HepG2 (cell line): ENCODE measurements at regions not wholly inside any gene's neighbourhood (a gene's known extent, or its start where the extent isn't known, plus 50 kb on each side); places are given as distances from the start of the nearest gene placed in this dataset.

ENCODE experiments used
- ATAC-seq: fragments of 200-7000 bp; cut with Tn5 transposase; 3 replicates; pipeline ENCODE4 v1.9.1; 2020; ENCODE audit warnings: mild to moderate bottlenecking, moderate library complexity
- BruUV-seq: library from RNA; stranded (reverse); fragments of 400-500 nt; replicated peaks from 2 replicates; lab custom pipeline; 2021; lab: Mats Ljungman, UMichigan
- CTCF ChIA-PET: fragments of 300-600 bp; formaldehyde crosslinking; extraction: SDS; loops from one replicate; lab custom pipeline; 2021; ENCODE audit warnings: low total read pairs, inconsistent platforms, low intra/inter-chr PET ratio; lab: Yijun Ruan, JAX
- POLR2A ChIA-PET: fragments of 350-600 bp; sonication (Branson Sonifier 250); formaldehyde crosslinking; loops from one replicate; lab custom pipeline; 2020; ENCODE audit warnings: antibody characterized with exemption, inconsistent platforms; lab: Yijun Ruan, JAX
- DNase-seq: peaks from one replicate; pipeline ENCODE4 v3.0.0-alpha.2; 2015; ENCODE audit warnings: low spot score
- FAIRE-seq: peaks from 3 replicates; lab custom pipeline; 2011; peaks lifted over from hg19 to GRCh38; lab: Jason Lieb, UNC
- H2AFZ ChIP-seq: one replicate; pipeline ENCODE4 v1.6.1; 2011; ENCODE audit warnings: low read length, inconsistent platforms
- H3K27ac ChIP-seq: fragments of 300-600 bp; 3 replicates; pipeline ENCODE4 v1.8.0; 2011; ENCODE audit warnings: mixed run types, mild to moderate bottlenecking, mixed read lengths, low read length, inconsistent platforms; ENCODE audit not compliant: insufficient read depth; ENCODE audit errors: extremely low read length
- H3K27me3 ChIP-seq, 2 experiments: fragments of 200-600 bp in 1 of 2; 2 replicates in 1 of 2; 3 replicates in 1 of 2; pipeline versions ENCODE4 v1.6.0 to v1.8.0; 2011; ENCODE audit warnings: low read length in 2 of 2, mild to moderate bottlenecking in 2 of 2, moderate library complexity in 2 of 2, inconsistent platforms in 1 of 2; ENCODE audit not compliant: insufficient read depth in 2 of 2, control insufficient read depth in 1 of 2
- H3K36me3 ChIP-seq, 2 experiments: fragments of 200-600 bp in 1 of 2; replicated peaks in 1 of 2; 2 replicates in 1 of 2; 3 replicates in 1 of 2; pipeline versions ENCODE4 v1.5.1 to v1.8.0; 2011; ENCODE audit warnings: low read length in 2 of 2, inconsistent platforms in 1 of 2; ENCODE audit not compliant: insufficient read depth in 2 of 2, control insufficient read depth in 1 of 2
- H3K4me1 ChIP-seq: 2 replicates; pipeline ENCODE4 v1.5.1; 2012; ENCODE audit warnings: low read length, inconsistent platforms; ENCODE audit not compliant: insufficient read depth
- H3K4me2 ChIP-seq: 2 replicates; pipeline ENCODE4 v1.6.0; 2011; ENCODE audit warnings: low read depth, low read length, inconsistent platforms
- H3K4me3 ChIP-seq, 3 experiments: fragments of 200-600 bp in 1 of 3; sonication (generic), shearing (Covaris generic) in 1 of 3; replicated peaks in 1 of 3; 2 replicates each; pipeline ENCODE4 v1.5.1; 2011 to 2016; ENCODE audit warnings: low read length in 3 of 3, inconsistent platforms in 2 of 3, low read depth in 2 of 3, mild to moderate bottlenecking in 2 of 3, control low read depth in 1 of 3, mixed read lengths in 1 of 3; ENCODE audit not compliant: insufficient read depth in 1 of 3
- H3K79me2 ChIP-seq: one replicate; pipeline ENCODE4 v1.6.1; 2011; ENCODE audit warnings: low read length, inconsistent platforms; ENCODE audit not compliant: insufficient read depth
- H3K9ac ChIP-seq: 2 replicates; pipeline ENCODE4 v1.6.0; 2011; ENCODE audit warnings: mild to moderate bottlenecking, low read depth, low read length, inconsistent platforms; ENCODE audit not compliant: insufficient read depth
- H3K9me3 ChIP-seq: 2 replicates; pipeline ENCODE4 v1.5.1; 2012; ENCODE audit warnings: mild to moderate bottlenecking, low read length
- H4K20me1 ChIP-seq: 2 replicates; pipeline ENCODE4 v1.6.0; 2011; ENCODE audit warnings: inconsistent platforms, mild to moderate bottlenecking, low read length, moderate library complexity; ENCODE audit not compliant: insufficient read depth
- BRD4 ChIP-seq: sonication (generic); formaldehyde crosslinking; IDR thresholded peaks from 2 replicates; pipeline ENCODE4 v1.4.0; 2020; ENCODE audit warnings: missing genetic modification reagents
- DBP ChIP-seq: sonication (generic); formaldehyde crosslinking; IDR thresholded peaks from 2 replicates; pipeline ENCODE4 v1.4.0; 2020; ENCODE audit warnings: missing genetic modification reagents; ENCODE audit errors: not compliant biosample characterization
- FLYWCH1 ChIP-seq: sonication (generic); formaldehyde crosslinking; IDR thresholded peaks from 2 replicates; pipeline ENCODE4 v1.8.1; 2023; ENCODE audit warnings: mild to moderate bottlenecking, missing genetic modification reagents
- HHEX ChIP-seq: IDR thresholded peaks from 2 replicates; pipeline ENCODE4 v1.6.1; 2016; ENCODE audit warnings: control low read depth
- IRF9 ChIP-seq: sonication (generic); formaldehyde crosslinking; IDR thresholded peaks from 2 replicates; pipeline ENCODE4 v1.8.0; 2022; ENCODE audit warnings: missing genetic modification reagents, mild to moderate bottlenecking, borderline replicate concordance
- MNT ChIP-seq: fragments of 450-650 bp; IDR thresholded peaks from 2 replicates; pipeline ENCODE4 v1.6.1; 2016
- NFAT5 ChIP-seq: sonication (generic); formaldehyde crosslinking; IDR thresholded peaks from 2 replicates; pipeline ENCODE4 v1.4.0; 2020; ENCODE audit warnings: missing genetic modification reagents
- NRL ChIP-seq: sonication (generic); formaldehyde crosslinking; IDR thresholded peaks from 2 replicates; pipeline ENCODE4 v1.5.0; 2020; ENCODE audit warnings: missing genetic modification reagents, mild to moderate bottlenecking, moderate library complexity, borderline replicate concordance
- SMYD3 ChIP-seq: sonication (generic); formaldehyde crosslinking; IDR thresholded peaks from 2 replicates; pipeline ENCODE4 v1.8.1; 2023; ENCODE audit warnings: mild to moderate bottlenecking, missing genetic modification reagents
- STAT6 ChIP-seq: sonication (generic); formaldehyde crosslinking; IDR thresholded peaks from 2 replicates; pipeline ENCODE4 v1.4.0; 2020; ENCODE audit warnings: missing genetic modification reagents, mild to moderate bottlenecking, borderline replicate concordance
- YEATS4 ChIP-seq: sonication (generic); formaldehyde crosslinking; IDR thresholded peaks from 2 replicates; pipeline ENCODE4 v1.4.0; 2020; ENCODE audit warnings: missing genetic modification reagents, borderline replicate concordance
- ZNF136 ChIP-seq: sonication (generic); formaldehyde crosslinking; IDR thresholded peaks from 2 replicates; pipeline ENCODE4 v1.8.1; 2022; ENCODE audit warnings: low read depth, mild to moderate bottlenecking, moderate library complexity, missing genetic modification reagents
- ZNF33A ChIP-seq: sonication (generic); formaldehyde crosslinking; IDR thresholded peaks from 2 replicates; pipeline ENCODE4 v1.5.1; 2020; ENCODE audit warnings: missing genetic modification reagents, mild to moderate bottlenecking, moderate library complexity, borderline replicate concordance
- ZNF430 ChIP-seq: sonication (generic); formaldehyde crosslinking; IDR thresholded peaks from 2 replicates; pipeline ENCODE4 v1.9.0; 2021; ENCODE audit warnings: mild to moderate bottlenecking, missing genetic modification reagents
- WGBS: methylation state at CpG from one replicate; pipeline ENCODE4 v1.1.6; 2017; ENCODE audit warnings: low lambda C conversion rate; 5-methylcytosine and 5-hydroxymethylcytosine counted together
- in situ Hi-C: cut with HindIII; loops from 2 replicates; pipeline ENCODE4 v1.10.0; 2017; ENCODE audit warnings: low pct_unique_long_range_greater_than_20kb; ENCODE audit not compliant: extremely low pct_ligation_motif_present
- intact Hi-C: fragments of 100-400 bp; cut with micrococcal nuclease; formaldehyde crosslinking; loops from one replicate; pipeline ENCODE4 v1.10.0; 2022; ENCODE audit not compliant: unreplicated experiment

- ChIA-PET CTCF (no interaction called here), POLR2A (no interaction called here)
- Histone ChIP-seq H3K79me2 (no peaks in the 10 kb centered on the region), H3K4me3 (no peak overlapping the region), H2AFZ (no peak overlapping the region), H3K9me3 (no peaks in the 10 kb centered on the region), H3K4me1 (no peaks in the 10 kb centered on the region), H3K9ac (no peak overlapping the region), H3K36me3 (no peaks in the 10 kb centered on the region), H3K27ac (no peak overlapping the region), H3K4me2 (no peak overlapping the region), H4K20me1 (no peaks in the 10 kb centered on the region), H3K27me3 (no peaks in the 10 kb centered on the region)
- FAIRE-seq (no peak), DNase-seq (no peak), ATAC-seq (no peak)
- in situ Hi-C loops (no loop called here), intact Hi-C loops (no loop called here)
- WGBS = 6% methylated on average over 1 of the region's 1 CpG
- no TSS peak for BruUV-seq
- no peak for TF ChIP-seq ZNF136 (CRISPR knock-in tag)
- no peak for TF ChIP-seq IRF9 (CRISPR knock-in tag)
- TF ChIP-seq FLYWCH1 (CRISPR knock-in tag) = no peak
- TF ChIP-seq HHEX = no peak
- no peak for TF ChIP-seq STAT6
- TF ChIP-seq SMYD3 (CRISPR knock-in tag) = no peak
- TF ChIP-seq ZNF33A = no peak
- no peak for TF ChIP-seq MNT
- no peak for TF ChIP-seq YEATS4 (CRISPR knock-in tag)
- no peak for TF ChIP-seq BRD4 (CRISPR knock-in tag)
- no peak for TF ChIP-seq NRL
- no peak for TF ChIP-seq NFAT5 (CRISPR knock-in tag)
- no peak for TF ChIP-seq ZNF430 (CRISPR knock-in tag)
- TF ChIP-seq DBP = no peak
These were observed 852.0 kb downstream of the PCDH18 start for GRCh38 chr4:136680271-136680670.
